Kidney capillary endothelial cell (primary cell): ENCODE measurements at regions not wholly inside any gene's neighbourhood (a gene's known extent, or its start where the extent isn't known, plus 50 kb on each side); places are given as distances from the start of the nearest gene placed in this dataset.

ENCODE experiments used
- DNase-seq: peaks from one replicate; pipeline ENCODE4 v3.0.0-alpha.2; 2018; ENCODE audit warnings: low spot score

- DNase-seq, result no peak
These were observed 51.4 kb upstream of the CHMP2B start for GRCh38 chr3:87175732-87176131.

- no peak for DNase-seq
These were observed 53.3 kb upstream of the CHMP2B start for GRCh38 chr3:87173776-87174175.

- no peak for DNase-seq
These were observed 54.0 kb upstream of the CHMP2B start for GRCh38 chr3:87173071-87173470.

- peak; percentile 50 for DNase-seq
These were observed 59.3 kb upstream of the CHMP2B start for GRCh38 chr3:87167628-87168456.

- no peak for DNase-seq
These were observed 62.9 kb upstream of the CHMP2B start for GRCh38 chr3:87164245-87164644.

- DNase-seq, result no peak
These were observed 65.3 kb upstream of the CHMP2B start for GRCh38 chr3:87161851-87162250.

- DNase-seq, result no peak
These were observed 65.7 kb upstream of the CHMP2B start for GRCh38 chr3:87161417-87161816.

- DNase-seq, result no peak
These were observed 66.1 kb upstream of the CHMP2B start for GRCh38 chr3:87161013-87161412.

- DNase-seq, result no peak
These were observed 68.3 kb upstream of the CHMP2B start for GRCh38 chr3:87158823-87159222.

- no peak for DNase-seq
These were observed 79.1 kb upstream of the CHMP2B start for GRCh38 chr3:87148020-87148419.

GRCh38 chr3:87147562-87147961 is 79.5 kb upstream of the CHMP2B start:
- no peak for DNase-seq

- DNase-seq, result no peak
These were observed 81.6 kb upstream of the CHMP2B start for GRCh38 chr3:87145553-87145952.

GRCh38 chr3:87136066-87136596 is 91.0 kb upstream of the CHMP2B start:
- no peak for DNase-seq

- DNase-seq, result no peak
These were observed 91.7 kb upstream of the CHMP2B start for GRCh38 chr3:87135412-87135811.

GRCh38 chr3:87132801-87133200 is 94.3 kb upstream of the CHMP2B start:
- DNase-seq, result no peak

GRCh38 chr3:87128006-87128405 is 99.1 kb upstream of the CHMP2B start:
- DNase-seq, result no peak

- no peak for DNase-seq
These were observed 99.8 kb upstream of the CHMP2B start for GRCh38 chr3:87127281-87127680.

- no peak for DNase-seq
These were observed 100.8 kb upstream of the CHMP2B start for GRCh38 chr3:87126321-87126720.

- no peak for DNase-seq
These were observed 102.0 kb upstream of the CHMP2B start for GRCh38 chr3:87125116-87125515.

GRCh38 chr3:87122766-87123165 is 104.3 kb upstream of the CHMP2B start:
- no peak for DNase-seq

GRCh38 chr3:87121856-87122255 is 105.3 kb upstream of the CHMP2B start:
- DNase-seq, result no peak

- DNase-seq, result no peak
These were observed 106.2 kb upstream of the CHMP2B start for GRCh38 chr3:87120881-87121280.

GRCh38 chr3:87120236-87120635 is 106.9 kb upstream of the CHMP2B start:
- no peak for DNase-seq

- DNase-seq, result no peak
These were observed 117.6 kb upstream of the CHMP2B start for GRCh38 chr3:87109465-87109864.
